ENCODE measurements at regions not wholly inside any gene's neighbourhood (a gene's known extent, or its start where the extent isn't known, plus 50 kb on each side); places are given as distances from the start of the nearest gene placed in this dataset.
"Not testable (repeated sequence)": the region's sequence is repeated elsewhere in the genome, so short reads cannot be mapped to it uniquely, and the experiment has no call there.

DNA sequence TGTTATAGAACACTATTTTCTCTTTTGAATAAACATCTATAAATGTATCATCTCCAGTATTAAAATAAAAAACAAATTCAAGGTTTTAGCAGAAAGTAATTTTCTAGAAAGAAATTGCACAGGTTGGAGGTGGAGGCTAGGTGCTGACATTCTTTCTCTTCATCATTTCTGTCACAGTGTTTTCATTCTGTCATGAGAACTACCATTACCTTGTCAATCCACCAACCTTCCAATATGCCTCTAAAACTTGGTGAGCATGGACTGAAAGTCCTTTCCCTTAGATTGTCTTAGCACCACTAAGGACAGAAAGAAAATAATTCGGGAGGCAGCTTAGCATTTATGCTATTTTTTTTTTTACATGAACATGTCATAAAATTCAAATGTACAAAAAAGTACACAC is 596.2 kb upstream of the DPPA4 start:
- DNase-seq = no peak

DNA sequence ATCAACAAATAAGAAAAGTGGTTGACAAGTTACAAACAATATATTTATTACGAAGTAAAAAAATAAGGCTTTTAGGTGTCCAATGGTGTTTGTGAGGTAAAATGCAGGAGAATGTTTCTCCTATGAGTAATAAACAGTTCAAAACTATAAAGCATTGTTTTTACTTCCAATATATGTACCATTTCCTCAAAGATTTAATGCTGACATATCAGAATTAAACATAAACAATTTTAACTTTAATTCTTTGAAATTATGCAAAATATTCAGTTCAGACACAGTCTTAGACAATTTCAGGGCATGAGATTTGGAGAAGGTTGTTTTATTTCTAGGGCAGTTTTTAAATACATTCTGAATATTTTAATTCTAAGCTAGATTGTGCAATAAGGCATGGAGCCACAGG is 602.5 kb upstream of the DPPA4 start:
- DNase-seq = no peak
- in situ Hi-C loops (cut with MboI; ENCODE audit: low pct_unique_long_range_greater_than_20kb, low sequenced_read_pairs) = no loop called here

More for the DNA sequence above, 596.2 kb upstream of the DPPA4 start:
- in situ Hi-C loops (cut with MboI; ENCODE audit: low pct_unique_long_range_greater_than_20kb, low sequenced_read_pairs) = no loop called here

DNA sequence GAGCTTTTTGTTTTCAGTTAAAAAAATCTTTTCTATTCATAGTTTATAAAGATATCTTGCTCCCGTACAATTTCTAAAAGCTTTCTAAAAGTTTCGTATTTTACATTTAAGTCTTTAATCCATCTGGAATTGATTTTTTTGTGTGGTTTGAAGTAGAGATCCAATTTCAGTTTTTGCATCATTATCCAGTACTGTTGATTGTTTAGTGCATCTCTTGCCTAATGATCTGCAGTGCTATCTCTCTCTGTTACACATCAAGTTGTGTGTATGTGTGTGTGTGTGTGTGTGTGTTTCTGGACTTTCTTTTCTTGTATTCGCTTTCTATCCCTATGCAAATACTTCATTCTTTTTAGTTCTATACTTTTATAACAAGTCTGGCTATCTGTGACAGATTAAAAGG is 605.8 kb upstream of the DPPA4 start:
- no peak for DNase-seq
- in situ Hi-C loops (cut with MboI; ENCODE audit: low pct_unique_long_range_greater_than_20kb, low sequenced_read_pairs) = no loop called here

DNA sequence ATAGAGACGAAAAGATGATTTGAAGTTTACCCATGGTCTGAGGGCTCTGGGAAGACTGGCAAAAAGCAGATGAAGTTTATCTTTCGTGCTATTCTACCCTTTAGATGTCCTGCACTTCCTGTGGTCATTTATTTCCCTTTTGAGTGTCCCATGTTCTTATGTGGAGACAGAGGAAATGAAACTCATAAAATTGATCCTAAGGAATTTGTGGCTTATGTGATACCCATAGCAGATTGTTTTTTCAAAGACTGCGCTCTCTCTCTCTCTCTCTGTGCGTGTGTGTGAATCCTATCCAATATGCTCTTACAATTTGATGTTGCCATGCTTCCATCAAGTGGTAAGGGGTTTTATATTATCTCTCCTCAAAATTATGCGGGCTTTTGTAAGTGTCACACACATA is 607.5 kb upstream of the DPPA4 start:
- DNase-seq = no peak
- in situ Hi-C loops (cut with MboI; ENCODE audit: low pct_unique_long_range_greater_than_20kb, low sequenced_read_pairs) = no loop called here

DNA sequence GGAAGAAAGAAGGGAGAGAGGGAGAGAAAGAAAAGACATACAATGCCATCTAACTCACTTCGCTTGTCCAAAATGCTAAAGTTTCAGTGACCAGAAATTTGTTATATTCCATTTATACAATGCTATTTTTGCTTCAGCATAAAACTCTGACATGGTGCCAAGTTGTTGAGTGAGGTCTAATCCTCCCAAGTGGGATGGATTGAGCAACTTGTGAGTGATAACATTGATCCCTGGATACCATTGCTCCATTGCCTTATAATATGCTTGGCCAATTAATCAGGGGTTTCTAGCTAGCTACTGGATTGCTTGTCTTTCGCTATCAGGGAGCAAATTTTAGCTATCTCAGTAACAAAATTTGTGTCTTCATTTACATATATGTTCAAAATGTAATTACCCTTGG is 615.6 kb upstream of the DPPA4 start:
- in situ Hi-C loops (cut with MboI; ENCODE audit: low pct_unique_long_range_greater_than_20kb, low sequenced_read_pairs) = no loop called here
- no peak for DNase-seq

DNA sequence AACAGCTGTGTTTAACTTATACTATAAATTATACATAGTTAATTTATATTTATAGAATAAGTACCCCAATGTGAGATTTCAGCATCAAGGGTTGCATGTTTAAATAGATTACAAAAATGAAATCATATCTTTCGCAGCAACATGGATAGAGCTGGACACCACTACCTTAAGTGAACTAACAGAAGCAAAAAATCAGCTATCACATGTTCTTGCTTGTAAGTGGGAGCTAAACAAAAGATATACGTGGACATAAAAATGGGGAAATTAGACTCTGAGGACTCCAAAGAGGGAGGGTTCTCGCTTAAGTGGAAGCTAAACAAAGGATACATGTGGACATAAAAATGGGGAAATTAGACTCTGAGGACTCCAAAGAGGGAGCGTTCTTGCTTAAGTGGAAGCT is 626.5 kb upstream of the DPPA4 start:
- in situ Hi-C loops (cut with MboI; ENCODE audit: low pct_unique_long_range_greater_than_20kb, low sequenced_read_pairs) = no loop called here
- DNase-seq = no peak

DNA sequence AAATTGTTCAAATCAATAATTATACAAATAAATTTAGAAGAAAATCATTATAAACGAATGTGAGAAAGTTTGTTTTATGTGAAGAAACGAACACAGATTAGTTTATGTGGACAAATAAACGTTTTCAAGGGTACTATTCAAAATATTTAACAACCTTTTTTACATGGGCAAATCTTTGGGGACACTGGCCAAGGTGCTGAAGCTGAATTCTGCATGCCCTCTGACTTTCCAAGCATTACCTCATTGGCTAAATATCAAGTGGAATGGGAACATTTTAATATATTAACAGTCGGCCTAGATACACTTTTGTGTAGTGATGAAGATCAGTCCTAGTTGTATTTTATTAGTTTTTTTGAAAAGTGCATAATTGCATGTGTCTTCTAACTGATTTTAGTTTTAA is 636.4 kb upstream of the DPPA4 start:
- no peak for DNase-seq
- in situ Hi-C loops (cut with MboI; ENCODE audit: low pct_unique_long_range_greater_than_20kb, low sequenced_read_pairs) = no loop called here

DNA sequence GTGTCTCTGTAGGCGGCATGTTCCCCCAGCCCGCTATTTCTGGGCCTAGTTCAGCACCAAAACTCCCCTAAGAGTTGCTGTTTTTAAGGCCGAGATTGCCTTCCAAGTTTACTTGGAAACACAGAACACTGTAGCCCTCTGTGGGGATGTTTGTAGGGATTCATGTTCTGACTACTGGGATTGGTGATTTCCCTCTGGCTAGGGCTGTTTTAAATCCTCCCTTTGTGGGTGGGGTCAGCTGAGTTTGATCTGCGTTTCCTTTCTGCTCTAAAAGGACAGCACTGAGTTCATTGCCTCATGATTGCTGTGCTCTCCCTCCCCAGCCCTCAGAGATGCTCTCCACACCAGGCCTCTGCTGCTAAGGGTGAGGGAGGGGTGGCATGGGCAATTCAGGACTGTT is 640.6 kb upstream of the DPPA4 start:
- DNase-seq = no peak
- in situ Hi-C loops (cut with MboI; ENCODE audit: low pct_unique_long_range_greater_than_20kb, low sequenced_read_pairs) = no loop called here

DNA sequence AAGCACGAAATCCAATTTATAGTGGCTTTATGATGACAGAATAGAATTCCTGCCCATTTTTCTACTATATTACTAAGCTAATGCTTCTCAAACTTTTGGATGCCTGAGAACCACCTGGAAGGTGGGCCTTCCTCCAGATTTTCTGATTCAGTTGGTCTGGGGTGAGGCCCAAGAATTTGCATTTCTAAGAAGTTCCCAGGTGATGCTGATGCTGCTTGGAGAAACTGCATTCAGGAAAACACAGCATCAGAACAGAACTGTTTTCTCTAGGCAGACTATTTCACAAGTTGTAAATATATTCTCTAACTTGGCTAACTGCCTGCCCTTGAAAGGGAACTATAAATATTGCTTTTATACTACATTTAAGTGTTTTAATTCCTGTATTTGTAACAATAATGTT is 644.9 kb upstream of the DPPA4 start:
- no peak for DNase-seq

DNA sequence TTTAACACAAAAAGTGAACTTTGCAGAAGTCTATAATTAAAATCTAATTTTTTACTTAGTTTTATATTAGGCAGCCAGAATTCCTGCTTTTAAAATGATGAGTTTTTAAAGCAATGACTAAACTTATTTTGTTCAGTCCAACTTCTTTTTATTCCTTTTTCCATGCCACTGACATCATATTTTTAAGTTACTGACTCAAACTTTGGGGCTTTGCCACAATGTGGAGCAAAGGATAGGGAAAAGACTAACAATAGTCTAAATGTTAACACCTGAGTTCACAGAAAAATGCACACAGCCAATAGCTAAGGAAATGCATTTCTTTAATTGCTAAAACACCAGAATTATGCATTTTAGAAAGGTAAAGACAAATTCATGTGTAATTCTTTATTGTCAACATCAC is 647.6 kb upstream of the DPPA4 start:
- DNase-seq = no peak
- in situ Hi-C loops (cut with MboI; ENCODE audit: low pct_unique_long_range_greater_than_20kb, low sequenced_read_pairs) = no loop called here

More for the DNA sequence above, 644.9 kb upstream of the DPPA4 start:
- in situ Hi-C loops (cut with MboI; ENCODE audit: low pct_unique_long_range_greater_than_20kb, low sequenced_read_pairs) = no loop called here

DNA sequence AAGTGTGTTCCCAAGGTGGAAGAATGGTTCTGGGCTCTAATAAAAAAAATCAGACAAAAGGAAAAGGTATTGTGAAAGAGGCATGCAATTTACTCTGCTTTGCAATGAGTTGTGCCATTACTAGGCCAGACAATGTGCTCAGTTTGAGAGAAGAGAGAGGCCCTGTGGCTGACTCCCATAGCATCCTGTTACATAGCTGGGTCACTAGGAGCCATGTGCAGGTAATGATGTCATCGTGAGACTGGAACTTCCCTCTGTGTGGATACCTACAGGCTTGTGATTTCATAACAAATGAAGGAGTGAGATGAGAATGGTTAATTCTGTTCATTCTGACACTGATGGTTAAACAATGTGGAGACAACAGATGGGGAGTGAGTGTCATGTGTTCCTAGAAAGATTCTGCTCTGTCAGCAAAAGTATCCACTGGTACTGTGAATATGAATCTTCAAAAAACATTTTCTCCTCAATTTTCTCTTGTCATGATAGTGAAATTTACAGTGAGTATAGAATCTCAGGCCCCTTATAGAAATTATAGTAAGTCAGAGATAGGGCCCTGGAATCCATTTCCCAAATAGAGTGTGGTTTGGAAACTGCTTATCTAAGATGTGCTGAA is 648.7 kb upstream of the DPPA4 start:
- no peak for DNase-seq
- in situ Hi-C loops (cut with MboI; ENCODE audit: low pct_unique_long_range_greater_than_20kb, low sequenced_read_pairs) = no loop called here

DNA sequence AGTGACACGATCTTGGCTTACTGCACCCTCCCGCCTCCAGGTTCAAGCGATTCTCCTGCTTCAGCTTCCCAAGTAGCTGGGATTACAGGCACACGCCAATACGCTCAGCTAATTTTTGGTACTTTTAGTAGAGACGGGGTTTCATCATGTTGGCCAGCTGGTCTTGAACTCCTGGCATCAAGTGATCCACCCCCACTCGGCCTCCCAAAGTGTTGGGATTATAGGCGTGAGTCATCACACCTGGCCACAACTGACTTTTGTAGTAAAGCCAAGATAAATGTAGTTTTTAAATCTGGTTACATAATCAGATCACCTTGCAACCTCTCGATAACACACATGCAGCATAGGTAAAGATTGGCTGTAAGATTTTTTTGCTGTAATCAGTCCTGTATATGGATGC is 657.5 kb upstream of the DPPA4 start:
- DNase-seq = no peak
- in situ Hi-C loops (cut with MboI; ENCODE audit: low pct_unique_long_range_greater_than_20kb, low sequenced_read_pairs) = no loop called here

DNA sequence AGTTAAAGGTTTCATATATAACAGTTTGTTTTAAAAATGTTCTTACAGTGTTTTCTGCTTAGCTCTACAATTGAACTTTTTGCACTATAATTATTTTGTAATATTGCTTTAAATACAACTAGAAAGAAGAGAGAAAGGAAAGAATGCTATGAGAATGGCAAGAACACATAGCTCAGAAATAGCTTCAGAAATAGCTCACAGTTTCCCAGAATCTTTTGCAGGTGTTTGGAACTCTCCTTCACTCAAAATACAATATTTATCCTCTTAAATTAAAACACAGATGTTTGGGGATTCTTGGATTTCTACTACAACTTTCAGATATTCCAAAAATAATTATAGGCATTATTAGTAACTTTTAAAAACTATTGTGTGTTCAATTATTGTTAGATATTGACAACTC is 658.0 kb upstream of the DPPA4 start:
- no peak for DNase-seq
- in situ Hi-C loops (cut with MboI; ENCODE audit: low pct_unique_long_range_greater_than_20kb, low sequenced_read_pairs) = no loop called here

DNA sequence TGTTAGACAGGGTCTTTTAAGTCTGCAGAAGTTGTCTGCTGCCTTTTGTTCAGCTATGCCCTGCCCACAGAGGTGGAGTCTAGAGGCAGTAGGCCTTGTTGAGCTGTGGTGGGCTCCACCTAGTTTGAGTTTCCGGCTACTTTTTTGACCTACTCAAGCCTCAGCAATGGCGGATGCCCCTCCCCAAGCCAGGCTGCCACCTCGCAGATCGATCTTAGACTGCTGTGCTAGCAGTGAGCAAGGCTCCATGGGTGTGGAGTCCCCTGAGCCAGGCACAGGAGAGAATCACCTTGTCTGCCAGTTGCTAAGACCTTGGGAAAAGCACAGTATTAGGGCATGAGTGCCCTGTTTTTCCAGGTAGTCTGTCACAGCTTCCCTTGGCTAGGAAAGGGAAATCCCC is 664.6 kb upstream of the DPPA4 start:
- in situ Hi-C loops (cut with MboI; ENCODE audit: low pct_unique_long_range_greater_than_20kb, low sequenced_read_pairs); DNase-seq: not testable (repeated sequence)

DNA sequence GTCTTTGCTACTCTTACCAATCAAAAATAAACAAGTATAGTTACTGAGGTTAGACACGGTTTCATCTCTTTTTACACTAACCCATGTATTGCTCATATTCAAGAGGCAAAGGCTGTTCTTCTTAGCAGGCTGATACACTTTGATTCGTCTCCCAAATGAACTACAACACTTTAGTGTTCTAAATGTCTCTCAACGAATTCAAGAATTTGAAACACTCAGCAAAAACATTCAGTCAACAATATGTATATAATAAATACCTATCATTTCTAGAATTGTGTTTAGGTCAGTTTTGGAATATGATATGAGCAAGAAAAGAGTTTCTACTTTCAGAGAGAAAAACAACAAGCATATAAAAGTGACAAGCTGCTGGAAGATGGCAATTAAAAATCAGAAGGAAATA is 669.6 kb upstream of the DPPA4 start:
- in situ Hi-C loops (cut with MboI; ENCODE audit: low pct_unique_long_range_greater_than_20kb, low sequenced_read_pairs) = no loop called here
- no peak for DNase-seq

DNA sequence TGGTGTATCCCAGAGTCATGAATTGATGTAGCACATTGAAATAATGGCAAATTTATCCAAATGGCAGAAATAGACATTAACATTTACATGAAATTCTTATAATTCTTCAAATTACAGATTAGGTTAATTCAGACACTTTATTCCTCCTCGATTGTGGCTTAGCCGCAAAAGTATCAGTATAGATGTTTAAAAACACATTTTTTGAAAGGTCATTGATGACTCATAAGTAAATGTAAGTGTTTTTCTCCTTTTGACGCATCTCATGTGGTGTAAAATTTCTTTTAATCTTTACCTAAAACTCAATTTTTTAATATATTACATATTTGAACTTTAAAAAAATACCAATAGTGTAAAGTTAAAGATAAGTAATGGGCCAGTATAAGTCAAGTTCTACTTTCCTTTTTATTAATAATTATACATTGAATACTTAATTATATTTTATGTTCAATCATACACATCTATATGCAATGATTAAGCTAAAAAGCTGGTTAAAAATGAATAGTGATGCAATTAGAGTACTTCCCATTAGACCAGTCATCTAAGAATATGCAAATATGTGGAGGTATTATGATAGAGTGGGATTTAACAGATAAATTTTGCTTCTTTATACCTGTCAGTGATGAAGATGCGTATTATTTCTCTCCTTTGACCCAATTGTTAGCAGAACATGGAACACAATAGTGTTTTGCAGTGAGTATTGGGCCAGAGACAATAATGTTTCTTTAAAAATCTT is 678.1 kb upstream of the DPPA4 start:
- in situ Hi-C loops (cut with MboI; ENCODE audit: low pct_unique_long_range_greater_than_20kb, low sequenced_read_pairs) = no loop called here
- DNase-seq = no peak

DNA sequence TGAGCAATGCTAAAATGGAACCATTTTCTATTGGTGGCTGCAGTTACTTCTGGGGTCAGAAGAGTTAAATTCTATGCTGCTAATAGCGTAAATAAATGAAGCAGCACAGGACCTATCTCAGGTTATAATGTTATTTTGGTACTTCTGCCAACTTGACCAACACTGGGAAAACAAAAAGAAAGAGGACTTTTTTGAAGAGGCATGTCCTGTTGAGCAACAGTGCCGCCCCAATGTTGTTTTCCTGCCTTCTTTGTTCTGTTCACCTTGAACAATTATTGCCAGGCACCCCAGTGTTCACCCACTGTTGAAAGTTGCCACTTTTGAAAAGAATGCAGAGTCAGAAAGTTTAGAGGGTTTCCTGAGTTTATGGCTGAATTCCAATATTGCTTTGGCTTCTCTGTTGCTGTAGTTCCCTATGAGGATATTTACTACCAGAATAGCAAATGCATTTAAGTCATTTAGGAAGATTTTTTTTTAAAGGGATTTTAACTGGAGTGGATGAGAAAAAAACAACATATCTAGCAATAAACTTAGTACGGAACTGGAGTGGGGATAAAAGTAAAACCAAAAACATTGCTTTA is 679.0 kb upstream of the DPPA4 start:
- no peak for DNase-seq
- in situ Hi-C loops (cut with MboI; ENCODE audit: low pct_unique_long_range_greater_than_20kb, low sequenced_read_pairs) = no loop called here

DNA sequence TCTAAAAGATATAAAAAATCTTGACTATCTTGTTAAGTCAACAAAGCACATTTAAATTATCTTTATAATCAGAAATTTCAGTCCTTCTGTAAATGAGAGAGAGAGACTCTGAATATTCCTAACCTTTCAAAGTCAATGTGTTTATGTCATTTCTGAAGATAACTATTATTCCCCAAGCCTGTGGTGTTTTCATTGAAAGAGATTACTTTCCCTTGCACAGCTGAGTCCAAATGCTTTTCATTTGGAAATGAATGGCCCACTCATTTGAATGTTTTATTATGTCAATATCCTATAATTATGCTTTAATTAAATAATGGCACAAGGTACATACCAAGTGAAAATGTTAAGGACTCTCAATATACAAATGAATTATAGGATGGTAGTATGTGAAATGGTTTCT is 680.0 kb upstream of the DPPA4 start:
- no peak for DNase-seq
- in situ Hi-C loops (cut with MboI; ENCODE audit: low pct_unique_long_range_greater_than_20kb, low sequenced_read_pairs) = no loop called here

DNA sequence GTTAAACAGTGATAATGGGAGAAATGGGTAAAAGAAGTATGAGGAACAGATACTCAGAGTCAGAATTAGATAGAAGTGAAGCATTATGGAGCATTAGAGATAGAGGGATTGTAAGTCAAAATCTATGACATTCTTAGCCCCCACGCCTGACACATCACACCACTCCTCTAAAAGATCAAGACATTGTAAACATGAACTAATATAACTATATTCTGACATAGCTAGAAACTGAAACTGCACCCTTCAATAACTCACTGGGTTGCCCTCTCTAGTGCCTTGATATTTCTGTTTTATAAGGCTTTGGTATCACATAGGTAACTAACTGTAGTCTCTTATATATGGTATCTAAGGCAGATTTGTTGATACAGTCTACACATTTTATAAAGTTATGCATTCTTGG is 684.3 kb upstream of the DPPA4 start:
- no peak for DNase-seq
- in situ Hi-C loops (cut with MboI; ENCODE audit: low pct_unique_long_range_greater_than_20kb, low sequenced_read_pairs) = no loop called here

DNA sequence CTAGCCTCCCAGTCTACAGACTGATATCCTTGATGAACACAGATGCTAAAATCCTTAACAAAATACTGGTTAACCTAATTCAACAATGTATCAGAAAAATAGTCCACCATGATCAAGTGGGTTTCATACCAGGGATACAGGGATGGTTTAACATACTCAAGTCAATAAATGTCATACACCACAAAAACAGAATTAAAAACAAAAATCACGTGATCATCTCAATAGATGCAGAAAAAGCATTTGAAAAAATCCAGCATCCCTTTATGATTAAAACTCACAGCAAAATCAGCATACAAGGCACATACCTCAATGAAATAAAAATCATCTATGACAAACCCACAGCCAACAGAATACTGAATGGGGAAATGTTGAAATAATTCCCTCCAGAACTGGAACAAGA is 685.7 kb upstream of the DPPA4 start:
- DNase-seq; in situ Hi-C loops (cut with MboI; ENCODE audit: low pct_unique_long_range_greater_than_20kb, low sequenced_read_pairs): not testable (repeated sequence)

DNA sequence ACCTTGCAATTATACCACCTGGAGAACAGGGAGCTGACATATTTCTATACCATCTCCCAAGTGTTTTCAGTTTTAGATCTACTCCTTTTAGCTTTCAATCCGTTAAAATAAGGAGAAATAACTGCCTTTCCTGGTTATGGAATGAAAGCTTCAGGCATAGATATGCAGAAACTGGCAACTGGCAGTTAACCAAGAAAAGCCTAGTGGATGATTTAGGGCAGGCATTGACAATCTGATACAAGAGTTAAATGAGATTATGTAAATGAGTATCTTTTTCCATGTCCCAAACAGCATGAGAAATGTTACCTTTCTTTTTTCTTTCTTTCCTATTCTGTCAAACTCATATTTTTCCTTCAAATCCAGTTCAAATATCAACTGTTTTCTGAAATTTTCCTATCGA is 689.1 kb upstream of the DPPA4 start:
- no peak for DNase-seq
- in situ Hi-C loops (cut with MboI; ENCODE audit: low pct_unique_long_range_greater_than_20kb, low sequenced_read_pairs) = no loop called here
